HepG2 (cell line): ENCODE measurements at regions not wholly inside any gene's neighbourhood (a gene's known extent, or its start where the extent isn't known, plus 50 kb on each side); places are given as distances from the start of the nearest gene placed in this dataset.

ENCODE experiments used
- ATAC-seq: fragments of 200-7000 bp; cut with Tn5 transposase; 3 replicates; pipeline ENCODE4 v1.9.1; 2020; ENCODE audit warnings: mild to moderate bottlenecking, moderate library complexity
- BruUV-seq: library from RNA; stranded (reverse); fragments of 400-500 nt; replicated peaks from 2 replicates; lab custom pipeline; 2021; lab: Mats Ljungman, UMichigan
- CTCF ChIA-PET: fragments of 300-600 bp; formaldehyde crosslinking; extraction: SDS; loops from one replicate; lab custom pipeline; 2021; ENCODE audit warnings: low total read pairs, inconsistent platforms, low intra/inter-chr PET ratio; lab: Yijun Ruan, JAX
- POLR2A ChIA-PET: fragments of 350-600 bp; sonication (Branson Sonifier 250); formaldehyde crosslinking; loops from one replicate; lab custom pipeline; 2020; ENCODE audit warnings: antibody characterized with exemption, inconsistent platforms; lab: Yijun Ruan, JAX
- DNase-seq: peaks from one replicate; pipeline ENCODE4 v3.0.0-alpha.2; 2015; ENCODE audit warnings: low spot score
- FAIRE-seq: peaks from 3 replicates; lab custom pipeline; 2011; peaks lifted over from hg19 to GRCh38; lab: Jason Lieb, UNC
- H2AFZ ChIP-seq: one replicate; pipeline ENCODE4 v1.6.1; 2011; ENCODE audit warnings: low read length, inconsistent platforms
- H3K27ac ChIP-seq: fragments of 300-600 bp; 3 replicates; pipeline ENCODE4 v1.8.0; 2011; ENCODE audit warnings: mixed run types, mild to moderate bottlenecking, mixed read lengths, low read length, inconsistent platforms; ENCODE audit not compliant: insufficient read depth; ENCODE audit errors: extremely low read length
- H3K27me3 ChIP-seq, 2 experiments: fragments of 200-600 bp in 1 of 2; 2 replicates in 1 of 2; 3 replicates in 1 of 2; pipeline versions ENCODE4 v1.6.0 to v1.8.0; 2011; ENCODE audit warnings: low read length in 2 of 2, mild to moderate bottlenecking in 2 of 2, moderate library complexity in 2 of 2, inconsistent platforms in 1 of 2; ENCODE audit not compliant: insufficient read depth in 2 of 2, control insufficient read depth in 1 of 2
- H3K36me3 ChIP-seq, 2 experiments: fragments of 200-600 bp in 1 of 2; replicated peaks in 1 of 2; 2 replicates in 1 of 2; 3 replicates in 1 of 2; pipeline versions ENCODE4 v1.5.1 to v1.8.0; 2011; ENCODE audit warnings: low read length in 2 of 2, inconsistent platforms in 1 of 2; ENCODE audit not compliant: insufficient read depth in 2 of 2, control insufficient read depth in 1 of 2
- H3K4me1 ChIP-seq: 2 replicates; pipeline ENCODE4 v1.5.1; 2012; ENCODE audit warnings: low read length, inconsistent platforms; ENCODE audit not compliant: insufficient read depth
- H3K4me2 ChIP-seq: 2 replicates; pipeline ENCODE4 v1.6.0; 2011; ENCODE audit warnings: low read depth, low read length, inconsistent platforms
- H3K4me3 ChIP-seq, 3 experiments: fragments of 200-600 bp in 1 of 3; sonication (generic), shearing (Covaris generic) in 1 of 3; replicated peaks in 1 of 3; 2 replicates each; pipeline ENCODE4 v1.5.1; 2011 to 2016; ENCODE audit warnings: low read length in 3 of 3, inconsistent platforms in 2 of 3, low read depth in 2 of 3, mild to moderate bottlenecking in 2 of 3, control low read depth in 1 of 3, mixed read lengths in 1 of 3; ENCODE audit not compliant: insufficient read depth in 1 of 3
- H3K79me2 ChIP-seq: one replicate; pipeline ENCODE4 v1.6.1; 2011; ENCODE audit warnings: low read length, inconsistent platforms; ENCODE audit not compliant: insufficient read depth
- H3K9ac ChIP-seq: 2 replicates; pipeline ENCODE4 v1.6.0; 2011; ENCODE audit warnings: mild to moderate bottlenecking, low read depth, low read length, inconsistent platforms; ENCODE audit not compliant: insufficient read depth
- H3K9me3 ChIP-seq: 2 replicates; pipeline ENCODE4 v1.5.1; 2012; ENCODE audit warnings: mild to moderate bottlenecking, low read length
- H4K20me1 ChIP-seq: 2 replicates; pipeline ENCODE4 v1.6.0; 2011; ENCODE audit warnings: inconsistent platforms, mild to moderate bottlenecking, low read length, moderate library complexity; ENCODE audit not compliant: insufficient read depth
- EEA1 ChIP-seq: sonication (generic); formaldehyde crosslinking; IDR thresholded peaks from 2 replicates; pipeline ENCODE4 v1.5.1; 2020; ENCODE audit warnings: mild to moderate bottlenecking, missing genetic modification reagents, borderline replicate concordance
- ESRRA ChIP-seq: sonication (generic); formaldehyde crosslinking; IDR thresholded peaks from 2 replicates; pipeline ENCODE4 v1.5.1; 2020; ENCODE audit warnings: mild to moderate bottlenecking, low read depth, missing genetic modification reagents
- KDM2A ChIP-seq: sonication (generic); formaldehyde crosslinking; IDR thresholded peaks from 2 replicates; pipeline ENCODE4 v1.4.0; 2020; ENCODE audit warnings: low read depth, missing genetic modification reagents, borderline replicate concordance
- ONECUT2 ChIP-seq: sonication (generic); formaldehyde crosslinking; IDR thresholded peaks from 2 replicates; pipeline ENCODE4 v1.4.0; 2020; ENCODE audit warnings: missing genetic modification reagents
- SPEN ChIP-seq: sonication (generic); formaldehyde crosslinking; IDR thresholded peaks from 2 replicates; pipeline ENCODE4 v1.5.1; 2020; ENCODE audit warnings: low read depth, mild to moderate bottlenecking, missing genetic modification reagents
- TAF15 ChIP-seq: fragments of 200-400 bp; formaldehyde crosslinking; IDR thresholded peaks from one replicate; pipeline ENCODE4 v1.6.1; 2018; ENCODE audit warnings: mild to moderate bottlenecking, low read depth, low read length; ENCODE audit not compliant: poor library complexity, severe bottlenecking
- TARDBP ChIP-seq: sonication (generic); formaldehyde crosslinking; IDR thresholded peaks from 2 replicates; pipeline ENCODE4 v1.8.0; 2022; ENCODE audit warnings: mild to moderate bottlenecking, missing genetic modification reagents
- ZFY ChIP-seq: sonication (generic); formaldehyde crosslinking; IDR thresholded peaks from 2 replicates; pipeline ENCODE4 v1.4.0; 2020; ENCODE audit warnings: missing genetic modification reagents
- ZNF510 ChIP-seq: sonication (generic); formaldehyde crosslinking; IDR thresholded peaks from 2 replicates; pipeline ENCODE4 v1.4.0; 2020; ENCODE audit warnings: low read depth, mild to moderate bottlenecking, missing genetic modification reagents
- ZNF569 ChIP-seq: sonication (generic); formaldehyde crosslinking; IDR thresholded peaks from 2 replicates; pipeline ENCODE4 v1.5.0; 2020; ENCODE audit warnings: mild to moderate bottlenecking, missing genetic modification reagents, moderate library complexity, borderline replicate concordance
- WGBS: methylation state at CpG from one replicate; pipeline ENCODE4 v1.1.6; 2017; ENCODE audit warnings: low lambda C conversion rate; 5-methylcytosine and 5-hydroxymethylcytosine counted together
- in situ Hi-C: cut with HindIII; loops from 2 replicates; pipeline ENCODE4 v1.10.0; 2017; ENCODE audit warnings: low pct_unique_long_range_greater_than_20kb; ENCODE audit not compliant: extremely low pct_ligation_motif_present
- intact Hi-C: fragments of 100-400 bp; cut with micrococcal nuclease; formaldehyde crosslinking; loops from one replicate; pipeline ENCODE4 v1.10.0; 2022; ENCODE audit not compliant: unreplicated experiment
- TF ChIP-seq, protein P1 (sequence below): sonication (generic); formaldehyde crosslinking; IDR thresholded peaks from 2 replicates; pipeline ENCODE4 v1.4.0; 2020; ENCODE audit warnings: missing genetic modification reagents, borderline replicate concordance

GRCh38 chr2:111633643-111634042, 250.3 kb downstream of the ANAPC1 start:
- no peak overlapping the region for H3K4me3 ChIP-seq
- H3K79me2 ChIP-seq: no peaks in the 10 kb centered on the region
- no peak for TF ChIP-seq TAF15
- no peak for TF ChIP-seq ESRRA (CRISPR knock-in tag)
- TF ChIP-seq ZFY (CRISPR knock-in tag): no peak
- TF ChIP-seq ZNF569 (CRISPR knock-in tag): no peak
- TF ChIP-seq KDM2A (CRISPR knock-in tag): no peak
- no peak for TF ChIP-seq EEA1 (CRISPR knock-in tag)
- TF ChIP-seq TARDBP (CRISPR knock-in tag): no peak
- no peak for TF ChIP-seq ONECUT2
- TF ChIP-seq SPEN (CRISPR knock-in tag): no peak
- TF ChIP-seq, protein P1, sequence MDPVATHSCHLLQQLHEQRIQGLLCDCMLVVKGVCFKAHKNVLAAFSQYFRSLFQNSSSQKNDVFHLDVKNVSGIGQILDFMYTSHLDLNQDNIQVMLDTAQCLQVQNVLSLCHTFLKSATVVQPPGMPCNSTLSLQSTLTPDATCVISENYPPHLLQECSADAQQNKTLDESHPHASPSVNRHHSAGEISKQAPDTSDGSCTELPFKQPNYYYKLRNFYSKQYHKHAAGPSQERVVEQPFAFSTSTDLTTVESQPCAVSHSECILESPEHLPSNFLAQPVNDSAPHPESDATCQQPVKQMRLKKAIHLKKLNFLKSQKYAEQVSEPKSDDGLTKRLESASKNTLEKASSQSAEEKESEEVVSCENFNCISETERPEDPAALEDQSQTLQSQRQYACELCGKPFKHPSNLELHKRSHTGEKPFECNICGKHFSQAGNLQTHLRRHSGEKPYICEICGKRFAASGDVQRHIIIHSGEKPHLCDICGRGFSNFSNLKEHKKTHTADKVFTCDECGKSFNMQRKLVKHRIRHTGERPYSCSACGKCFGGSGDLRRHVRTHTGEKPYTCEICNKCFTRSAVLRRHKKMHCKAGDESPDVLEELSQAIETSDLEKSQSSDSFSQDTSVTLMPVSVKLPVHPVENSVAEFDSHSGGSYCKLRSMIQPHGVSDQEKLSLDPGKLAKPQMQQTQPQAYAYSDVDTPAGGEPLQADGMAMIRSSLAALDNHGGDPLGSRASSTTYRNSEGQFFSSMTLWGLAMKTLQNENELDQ (CRISPR knock-in tag): no peak
- no peak for TF ChIP-seq ZNF510
- no peak for ATAC-seq
- H2AFZ ChIP-seq: no peak overlapping the region
- no peak overlapping the region for H3K27ac ChIP-seq
- no peak for FAIRE-seq
- peaks cover 3 to 29% of the 10 kb centered on the region in 2 experiments; a peak in 4 of 5 replicates for H3K27me3 ChIP-seq
- WGBS: 17% methylated on average over 6 of the region's 6 CpGs
- H3K9me3 ChIP-seq: peaks cover 8% of the 10 kb centered on the region; the same call in 1 of the 2 replicates
- POLR2A ChIA-PET: no interaction called here
- H4K20me1 ChIP-seq: no peaks in the 10 kb centered on the region
- intact Hi-C loops: no loop called here
- in situ Hi-C loops: no loop called here
- H3K9ac ChIP-seq: no peak overlapping the region
- H3K4me2 ChIP-seq: no peak overlapping the region
- no TSS peak for BruUV-seq
- H3K36me3 ChIP-seq: no peaks in the 10 kb centered on the region
- no peak for DNase-seq
- CTCF ChIA-PET: no interaction called here
- no peaks in the 10 kb centered on the region for H3K4me1 ChIP-seq
